Middle frontal gyrus (tissue), 1 donor: ENCODE measurements at regions not wholly inside any gene's neighbourhood (a gene's known extent, or its start where the extent isn't known, plus 50 kb on each side); places are given as distances from the start of the nearest gene placed in this dataset.
"Not testable (repeated sequence)": the region's sequence is repeated elsewhere in the genome, so short reads cannot be mapped to it uniquely, and the experiment has no call there.

ENCODE experiments used
- DNase-seq: peaks from one replicate; pipeline ENCODE4 v3.0.0-alpha.2; 2015; ENCODE audit warnings: low spot score; ENCODE audit errors: extremely low spot score

DNA sequence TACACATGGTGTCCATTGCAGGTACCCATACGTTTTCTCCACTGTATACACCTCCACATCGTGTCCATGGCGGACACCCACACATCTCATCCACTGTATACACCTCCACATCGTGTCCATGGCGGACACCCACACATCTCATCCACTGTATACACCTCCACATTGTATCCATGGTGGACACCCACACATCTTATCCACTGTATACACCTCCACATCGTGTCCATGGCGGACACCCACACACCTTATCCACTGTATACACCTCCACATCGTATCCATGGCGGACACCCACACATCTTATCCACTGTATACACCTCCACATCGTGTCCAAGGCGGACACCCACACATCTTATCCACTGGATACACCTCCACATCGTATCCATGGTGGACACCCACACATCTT lies 50.4 kb upstream of the TTC34 start:
- not testable (repeated sequence) for DNase-seq

DNA sequence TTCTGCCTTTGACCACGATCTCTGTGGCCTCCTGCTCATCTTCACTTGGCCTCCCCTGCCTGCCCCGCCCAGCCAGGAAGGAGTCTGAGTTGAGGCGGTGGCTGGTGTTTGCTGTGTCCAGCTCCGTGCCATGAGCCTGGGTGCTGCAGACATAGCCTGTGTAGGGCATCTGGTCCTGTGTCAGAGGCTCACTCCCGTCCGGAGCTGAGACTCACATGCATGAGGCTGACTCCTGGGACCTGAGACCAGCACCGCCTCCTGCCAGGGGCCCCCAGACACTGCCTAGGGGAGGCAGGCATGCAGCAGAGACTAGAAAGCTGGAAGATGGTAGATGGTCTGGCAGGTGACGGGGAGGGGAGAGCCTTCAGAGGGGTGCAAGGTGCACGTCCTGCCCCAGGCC lies 52.2 kb upstream of the TTC34 start:
- DNase-seq: no peak

DNA sequence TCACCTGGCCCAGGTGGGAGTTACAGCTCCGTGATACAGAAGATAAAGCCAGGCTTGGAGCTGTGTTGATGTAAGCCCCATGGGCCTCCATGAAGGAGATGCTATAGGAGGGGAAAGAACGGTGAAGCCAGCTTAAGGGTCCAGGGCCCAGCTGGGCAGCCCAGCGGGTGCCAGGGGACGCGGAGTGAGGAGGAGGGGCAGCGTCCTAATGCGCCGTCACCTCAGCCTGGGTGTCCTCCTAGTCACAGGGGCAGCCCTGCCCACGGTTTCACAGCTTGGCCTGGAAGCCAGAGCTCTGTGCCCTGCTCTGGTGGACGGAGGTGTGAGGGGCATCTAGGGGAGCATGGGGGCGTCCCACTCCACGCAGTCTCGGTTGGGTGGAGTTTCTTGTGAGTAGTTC lies 52.7 kb upstream of the TTC34 start:
- DNase-seq: no peak

DNA sequence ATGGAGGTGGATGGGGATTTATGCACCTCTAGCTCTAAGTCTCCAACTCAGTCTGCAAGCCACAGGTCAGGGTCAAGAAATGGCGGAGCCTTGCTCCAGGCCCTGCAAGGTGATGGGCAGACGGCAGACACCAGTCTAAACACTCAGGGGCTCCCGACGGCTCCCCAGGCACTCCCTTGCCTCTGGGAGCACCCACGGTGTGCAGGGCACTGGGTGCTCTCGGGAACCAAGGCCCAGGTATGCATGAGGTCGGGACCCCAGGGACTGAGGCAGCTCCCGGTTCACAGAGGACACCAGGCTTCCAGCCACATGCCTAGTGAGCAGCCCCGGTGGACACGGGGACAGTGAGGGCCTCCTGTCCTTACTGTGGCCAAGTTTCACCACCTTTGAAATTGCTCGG lies 53.1 kb upstream of the TTC34 start:
- DNase-seq: no peak

DNA sequence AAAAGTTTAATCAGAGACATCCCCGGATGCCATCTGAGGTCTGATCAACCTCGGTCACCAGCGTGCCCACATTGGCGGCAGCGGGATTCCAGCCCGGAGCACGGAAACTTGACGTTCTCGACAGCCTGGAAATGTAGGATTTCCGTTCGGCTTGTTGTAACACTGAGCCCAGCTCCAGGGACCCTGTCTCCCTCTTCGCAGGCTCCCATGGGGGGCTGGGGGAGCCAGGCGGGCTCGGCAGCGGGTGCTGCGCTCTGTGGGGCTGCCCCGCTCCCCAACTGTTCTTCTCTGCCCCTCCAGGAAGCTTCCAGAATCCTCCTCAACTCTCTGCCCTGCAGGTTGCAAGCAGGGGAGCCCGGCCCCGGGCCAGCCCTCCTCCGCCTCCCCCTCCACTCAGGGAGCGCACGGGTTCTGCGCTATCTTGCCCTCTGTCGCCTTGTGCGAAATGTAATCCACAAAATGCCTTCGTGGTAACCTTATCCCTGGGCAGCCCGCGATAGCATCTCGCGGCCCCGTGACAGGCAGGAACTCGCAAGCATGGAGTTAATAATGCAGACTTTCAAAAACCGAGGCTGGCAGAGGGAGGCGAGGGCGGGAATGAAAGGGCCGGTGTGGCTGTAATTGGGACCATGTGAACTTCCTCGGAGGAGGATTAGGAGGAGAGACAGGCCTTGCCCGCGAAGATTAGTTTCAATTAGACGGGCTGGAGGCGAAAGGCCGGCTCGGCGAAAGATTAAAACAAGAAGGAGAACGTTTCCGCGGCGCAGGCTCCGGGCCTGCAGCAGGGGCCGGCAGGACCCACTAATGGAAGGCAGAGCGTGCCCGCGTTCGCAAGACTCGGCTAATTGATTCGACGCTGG lies 53.9 kb upstream of the TTC34 start:
- no peak for DNase-seq

DNA sequence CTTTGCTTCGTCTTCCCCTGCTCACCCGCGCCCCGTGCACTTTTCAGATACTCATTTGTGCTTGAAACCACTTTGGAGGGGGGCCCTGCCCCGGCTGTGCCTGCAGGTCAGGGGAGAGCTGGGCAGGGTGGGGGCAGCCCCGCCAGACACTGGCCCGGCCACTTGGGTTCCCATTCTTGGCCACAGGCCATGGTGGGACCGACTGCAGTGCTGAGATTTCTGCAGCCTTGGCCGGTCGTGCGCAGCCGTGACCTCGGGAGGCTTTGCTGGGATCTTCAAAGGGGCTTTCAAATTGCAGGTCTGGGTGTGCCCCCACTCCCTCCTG lies 54.5 kb upstream of the TTC34 start:
- no peak for DNase-seq

DNA sequence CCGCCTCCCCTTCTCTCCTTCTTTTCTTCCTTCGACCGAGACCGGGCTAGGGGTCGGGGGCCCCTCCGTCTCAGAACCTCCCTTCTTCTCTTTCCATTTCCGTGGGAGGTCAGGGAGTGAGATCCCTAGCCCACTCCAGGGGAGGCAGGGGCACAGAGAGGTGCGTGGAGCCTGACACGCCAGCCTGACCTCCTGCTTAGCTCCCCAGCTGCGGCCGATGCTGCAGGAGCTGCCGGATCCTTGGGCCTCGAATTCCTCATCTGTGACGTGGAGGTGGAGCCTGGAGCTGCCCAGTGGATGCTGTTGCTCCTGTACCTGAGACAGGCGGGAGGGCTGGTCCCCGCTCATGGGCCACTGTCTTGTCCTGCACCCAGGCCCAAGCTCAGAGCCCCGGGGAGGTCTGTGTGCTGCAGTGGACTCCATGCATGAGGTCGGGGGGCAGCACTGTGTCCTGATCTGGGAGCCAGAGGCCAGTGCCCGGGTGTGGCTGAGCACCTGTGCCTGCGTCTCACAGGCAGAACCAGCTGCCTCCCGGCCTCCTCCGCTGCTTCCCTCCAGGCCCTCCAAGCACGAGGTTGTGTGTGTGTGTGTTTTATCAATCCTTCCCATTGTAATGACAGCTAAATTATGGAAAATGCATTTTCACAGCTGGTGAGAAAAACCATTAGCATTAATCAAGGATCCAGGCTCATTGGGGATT lies 55.3 kb upstream of the TTC34 start:
- no peak for DNase-seq

DNA sequence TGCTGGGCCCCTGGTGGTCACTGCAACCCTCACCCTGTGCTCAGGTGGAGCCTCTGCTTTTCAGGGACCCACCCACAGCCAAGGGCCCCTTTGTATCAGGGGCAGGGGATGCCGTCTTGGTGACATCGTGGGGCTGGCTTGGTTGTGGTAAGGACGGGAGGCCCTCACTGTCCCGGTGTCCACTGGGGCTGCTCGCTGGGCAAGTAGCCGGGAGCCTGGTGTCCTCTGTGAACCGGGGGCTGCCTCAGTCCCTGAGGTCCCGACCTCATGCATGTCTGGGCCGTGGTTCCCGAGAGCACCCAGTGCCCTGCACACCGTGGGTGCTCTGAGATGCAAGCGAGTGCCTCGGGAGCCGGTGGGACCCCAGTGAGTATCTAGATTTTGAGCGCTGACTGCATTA lies 56.0 kb upstream of the TTC34 start:
- no peak for DNase-seq

DNA sequence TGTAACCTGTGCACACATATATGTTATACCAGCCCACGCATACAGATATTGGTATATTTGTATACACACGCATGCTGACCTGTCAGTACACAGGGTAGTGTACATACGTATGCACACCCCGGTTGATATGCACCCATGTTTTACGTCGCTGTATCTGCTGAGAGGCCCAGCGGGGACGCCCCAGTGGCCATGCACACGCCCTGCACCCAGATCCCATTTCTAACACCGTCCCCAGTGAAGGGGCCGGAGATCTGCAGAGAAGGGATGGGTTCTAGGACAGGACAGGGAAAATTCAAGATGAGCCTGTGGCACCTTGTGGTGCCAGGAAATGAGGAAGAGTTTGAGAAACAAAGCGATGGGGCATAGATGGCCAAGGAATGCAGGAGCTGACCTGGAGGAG lies 57.2 kb upstream of the TTC34 start:
- DNase-seq: no peak

DNA sequence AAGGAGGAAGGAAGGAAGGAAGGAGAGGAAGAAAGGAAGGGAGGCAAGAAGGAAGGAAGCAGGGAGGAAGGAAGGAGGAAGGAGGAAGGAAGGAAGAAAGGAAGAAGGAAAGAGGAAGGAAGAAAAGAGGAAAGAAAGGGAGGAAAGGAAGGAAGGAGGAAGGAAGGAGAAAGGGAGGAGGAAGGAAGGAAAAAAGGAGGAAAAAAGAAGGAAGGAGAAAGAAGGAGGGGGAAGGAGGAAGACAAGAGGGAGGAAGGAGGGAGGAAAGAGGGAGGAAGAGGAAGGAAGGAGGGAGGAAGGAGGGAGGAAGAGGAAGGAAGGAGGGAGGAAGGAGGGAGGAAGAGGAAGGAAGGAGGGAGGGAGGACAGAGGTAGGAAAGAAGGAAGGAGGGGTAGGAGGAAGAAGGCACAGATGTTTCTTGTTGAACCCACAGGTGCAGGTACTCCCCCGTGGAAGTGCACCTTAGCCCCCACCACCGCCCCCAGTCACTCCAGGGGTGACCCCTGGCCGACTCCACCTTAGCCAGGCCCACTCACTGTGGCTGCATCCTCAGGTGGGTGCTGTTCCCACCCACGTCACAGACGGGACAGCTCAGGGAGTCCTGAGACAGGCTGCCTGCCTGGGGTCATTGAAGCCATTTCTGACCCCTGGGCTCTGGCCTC lies 57.9 kb upstream of the TTC34 start:
- DNase-seq: no peak

DNA sequence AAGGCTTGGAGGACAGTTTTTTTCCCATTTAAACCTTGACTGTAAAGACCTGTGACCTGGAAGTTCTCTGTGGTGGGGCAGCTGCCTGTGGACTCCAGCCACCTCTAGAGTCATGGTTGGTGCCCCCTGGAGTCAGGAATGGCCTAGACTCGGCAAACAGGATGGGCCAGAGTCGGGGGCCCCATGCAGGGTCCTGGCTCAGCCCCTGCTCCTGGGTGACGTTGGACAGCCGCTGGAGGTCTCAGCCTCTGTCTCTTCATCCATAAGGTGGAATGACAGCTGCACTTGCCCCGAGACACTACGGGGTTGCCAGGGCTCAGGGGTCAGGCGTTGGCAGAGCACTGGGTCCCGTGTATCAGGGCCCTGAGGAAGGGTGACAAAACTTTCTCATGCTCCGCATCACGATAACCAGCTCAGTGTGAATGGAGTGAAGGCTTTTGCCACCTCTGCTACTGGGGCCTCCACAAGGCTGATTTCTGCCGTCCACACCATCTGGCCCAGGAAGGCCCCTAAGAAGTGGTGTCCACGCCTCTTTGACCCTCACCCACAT lies 58.5 kb upstream of the TTC34 start:
- DNase-seq: no peak

DNA sequence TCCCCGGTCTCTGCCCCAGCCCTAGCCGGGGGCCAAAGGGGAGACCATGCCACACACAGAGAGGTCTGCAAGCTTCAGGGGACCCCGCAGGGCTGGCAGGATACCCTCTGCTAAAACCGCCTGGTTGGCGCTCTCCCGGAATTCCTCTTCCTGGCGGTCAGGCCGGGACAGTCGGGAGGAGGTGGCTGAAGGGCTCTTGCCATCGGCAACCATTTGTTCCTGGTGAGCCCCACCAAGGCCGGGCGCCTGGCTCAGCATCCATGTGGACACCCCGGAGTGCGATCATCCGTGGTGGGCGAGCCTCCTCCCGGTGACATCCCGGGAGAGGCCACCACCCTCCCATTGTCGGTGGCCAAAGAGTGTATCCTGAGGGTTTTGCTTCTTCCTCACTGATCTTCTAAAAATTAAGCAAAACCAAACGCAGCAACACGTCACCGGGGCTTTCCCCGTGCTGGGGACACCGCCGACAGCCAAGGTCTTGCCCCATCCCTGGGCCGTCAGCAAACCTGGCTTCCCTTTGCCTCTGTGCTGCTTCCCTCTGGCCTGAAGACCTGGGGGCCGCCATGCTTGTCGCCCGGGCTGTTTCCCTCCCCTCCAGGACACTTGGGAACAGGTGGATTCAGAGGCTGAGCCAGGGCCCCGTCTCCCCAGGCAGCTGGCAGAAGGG lies 59.1 kb upstream of the TTC34 start:
- no peak for DNase-seq

DNA sequence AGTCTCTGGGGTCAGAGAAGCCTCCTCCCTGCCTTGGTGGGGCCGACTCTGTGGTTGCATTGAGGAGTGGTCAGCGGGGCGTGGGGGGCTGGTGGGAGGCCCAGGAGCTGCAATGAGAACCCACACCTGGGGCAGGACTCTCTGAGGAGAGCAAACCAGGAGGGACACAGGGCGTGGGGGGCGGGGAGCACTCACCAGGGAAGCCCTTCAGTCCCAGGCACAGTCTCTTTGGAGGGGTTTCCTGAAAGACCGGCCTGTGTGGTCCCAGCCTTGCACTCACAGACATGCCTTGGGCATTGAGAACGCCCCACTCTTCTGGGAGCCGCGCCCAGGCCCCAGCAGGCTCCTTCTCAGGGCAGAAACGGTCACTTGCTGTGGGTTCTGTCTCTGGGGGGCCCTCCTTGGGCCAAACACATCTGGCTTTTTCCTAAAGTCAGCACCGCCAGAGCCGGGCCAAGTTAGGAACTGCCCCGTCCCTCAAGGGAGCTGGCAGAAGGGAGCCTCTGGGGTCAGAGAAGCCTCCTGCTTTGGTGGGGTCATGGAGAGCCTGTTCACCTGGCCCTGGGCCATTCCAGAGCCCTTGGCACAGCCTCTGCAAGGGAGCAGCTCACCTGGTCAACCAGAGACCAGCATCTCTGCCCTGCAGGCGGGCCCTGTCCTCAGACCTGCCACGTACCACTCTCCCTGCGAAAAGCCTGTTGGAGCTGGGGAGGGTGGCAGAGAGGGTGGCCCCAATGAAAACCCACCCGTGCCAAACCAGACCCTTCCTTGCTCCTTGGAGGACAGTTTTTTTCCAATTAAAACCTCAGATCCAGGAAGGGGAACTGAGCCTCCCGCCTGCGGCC lies 59.9 kb upstream of the TTC34 start:
- DNase-seq: no peak

DNA sequence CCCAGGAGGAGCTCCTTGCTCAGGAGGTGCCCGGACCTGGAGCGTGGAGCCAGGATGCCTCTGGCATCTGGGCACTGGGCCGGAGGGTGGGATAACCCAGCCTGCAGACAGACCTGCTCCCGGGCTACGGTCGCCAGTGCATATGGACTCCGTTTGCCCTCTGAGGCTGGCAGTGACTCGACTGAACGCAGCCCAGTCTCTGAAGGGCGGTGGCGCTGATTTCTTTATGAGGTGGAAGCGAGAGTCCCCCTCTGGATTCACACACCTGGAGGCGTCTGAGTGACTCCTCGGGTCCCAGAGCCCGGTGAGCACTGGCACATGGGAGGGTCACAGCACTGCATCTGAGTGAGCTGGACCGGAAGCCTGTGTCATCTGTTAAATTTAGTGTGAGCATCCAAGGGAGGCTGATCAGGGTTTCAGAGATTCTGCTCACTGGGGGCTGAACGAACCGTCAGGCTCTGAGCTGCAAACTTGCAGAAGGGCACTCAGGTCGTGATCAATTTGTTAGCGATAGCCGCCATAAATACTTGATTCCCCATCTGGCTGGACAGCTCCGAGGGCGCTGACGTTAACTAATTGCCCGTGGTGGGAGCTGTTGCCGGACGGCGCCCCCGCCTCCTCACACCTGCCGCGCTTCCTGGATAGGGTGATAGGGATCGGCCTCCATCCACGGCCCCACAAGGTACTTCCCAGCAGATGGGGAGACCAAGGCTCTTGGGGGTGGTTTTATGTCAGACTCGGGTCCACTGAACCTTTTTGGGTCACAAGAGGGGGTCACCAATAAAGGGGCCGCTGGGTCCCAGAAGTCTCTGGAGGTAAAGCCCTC lies 60.7 kb upstream of the TTC34 start:
- DNase-seq: no peak

DNA sequence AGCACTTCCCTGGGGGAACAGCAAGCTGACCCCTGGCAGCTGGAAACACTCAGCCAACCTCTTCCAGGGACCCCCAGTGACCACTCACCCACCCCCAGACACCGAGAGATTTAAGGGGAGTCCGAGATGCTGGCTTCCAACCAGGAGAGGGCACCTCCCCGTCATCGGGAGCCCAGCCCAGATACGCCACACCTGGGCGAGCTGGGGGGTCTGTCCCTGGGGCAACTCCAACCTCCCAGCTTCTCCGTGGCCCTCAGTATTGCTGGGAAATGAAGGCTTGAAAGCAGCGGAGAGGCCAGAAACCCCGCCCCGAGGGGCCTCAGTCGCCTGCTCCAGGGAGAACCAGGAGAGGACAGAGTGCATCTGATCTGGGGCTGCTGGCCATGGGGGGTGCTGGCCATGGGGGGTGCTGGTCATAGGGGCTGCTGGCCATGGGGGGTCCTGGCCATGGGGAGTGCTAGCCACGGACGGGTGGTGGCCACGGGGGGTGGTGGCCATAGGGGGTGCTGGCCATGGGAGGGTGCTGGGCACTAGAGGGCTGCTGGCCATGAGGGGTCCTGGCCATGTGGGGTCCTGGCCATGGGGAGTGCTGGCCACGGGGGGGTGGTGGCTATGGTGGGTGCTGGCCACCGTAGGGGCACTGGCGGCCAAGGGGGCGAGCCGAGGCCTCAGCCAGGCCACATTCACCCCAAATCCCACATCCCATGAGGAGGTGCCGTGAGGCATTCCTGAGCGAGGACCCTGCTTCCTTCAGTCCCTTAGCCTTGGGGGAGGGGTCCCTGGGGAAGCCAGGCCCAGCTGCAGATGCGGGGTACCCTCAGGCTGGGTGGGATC lies 61.5 kb upstream of the TTC34 start:
- DNase-seq: no peak

DNA sequence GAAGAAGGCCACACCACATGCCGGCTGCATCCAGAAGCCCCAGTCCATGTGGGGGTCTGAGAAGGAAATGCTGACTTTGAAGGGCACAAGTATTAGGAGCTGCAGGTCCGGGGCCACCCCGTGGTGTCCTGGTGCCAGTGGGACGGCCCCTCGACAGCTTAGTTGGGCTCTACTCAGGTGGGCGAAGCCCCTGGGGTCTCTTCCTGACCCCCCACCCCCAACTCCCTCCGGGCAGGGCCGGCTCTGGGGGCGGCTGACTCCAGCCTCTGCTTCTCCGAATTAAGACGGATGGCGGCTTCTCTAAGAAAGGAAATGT lies 62.1 kb upstream of the TTC34 start:
- no peak for DNase-seq

DNA sequence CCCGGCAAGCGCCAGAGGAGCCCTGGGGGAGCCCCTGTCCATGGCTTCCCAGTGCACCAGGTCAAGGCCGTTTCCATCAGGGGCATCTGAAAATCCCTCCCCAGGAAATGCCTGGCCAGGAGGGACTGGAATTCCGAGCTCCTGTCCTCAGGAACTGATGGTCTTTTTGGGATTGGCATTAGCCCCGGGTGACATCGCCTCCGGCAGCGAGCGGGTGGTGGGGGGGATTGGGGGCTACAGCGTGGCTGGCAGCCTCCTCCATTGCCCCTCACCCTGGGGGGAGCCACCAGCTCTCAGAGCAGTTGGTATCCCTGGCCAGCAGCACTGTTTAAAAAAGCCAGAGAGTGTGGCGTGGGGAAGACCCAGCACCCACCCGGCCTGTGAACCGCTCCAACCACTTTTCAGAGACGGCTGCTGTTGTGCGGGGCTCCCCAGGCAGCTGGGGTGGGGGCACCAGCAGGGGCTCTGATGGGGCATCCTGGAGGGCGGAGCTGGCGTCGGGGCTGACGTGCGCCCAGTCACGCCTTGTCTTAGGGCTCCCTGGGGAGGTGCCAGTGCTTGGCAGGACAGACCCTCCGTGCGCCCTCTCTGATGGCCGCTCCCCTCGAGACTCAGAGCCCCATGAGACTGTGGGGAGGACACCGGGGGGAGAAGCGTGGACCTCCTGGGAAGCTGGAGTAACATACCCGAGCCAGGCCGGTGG lies 62.9 kb upstream of the TTC34 start:
- no peak for DNase-seq

DNA sequence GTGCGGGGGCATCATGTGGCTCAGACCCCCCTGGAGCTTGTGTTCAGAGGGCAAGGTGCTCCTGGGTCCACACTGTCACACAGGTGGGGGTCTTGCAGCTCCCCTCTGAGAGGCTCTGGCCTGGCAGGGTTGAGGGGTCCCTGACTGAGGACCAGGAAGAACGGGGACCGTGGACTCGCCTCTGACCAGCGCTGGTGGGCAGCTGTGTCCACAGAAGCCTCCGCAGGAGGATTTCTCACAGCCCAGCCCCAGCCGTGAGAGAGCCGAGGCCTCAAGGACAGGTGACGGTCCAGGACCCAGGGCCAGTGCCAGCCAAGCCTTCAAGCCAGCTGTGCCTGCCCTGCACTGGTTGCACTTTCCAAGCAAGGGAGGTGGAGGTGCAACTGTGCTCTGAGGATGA lies 63.5 kb upstream of the TTC34 start:
- no peak for DNase-seq
